A549 (cell line): ENCODE measurements at regions not wholly inside any gene's neighbourhood (a gene's known extent, or its start where the extent isn't known, plus 50 kb on each side); places are given as distances from the start of the nearest gene placed in this dataset.
"Not testable (repeated sequence)": the region's sequence is repeated elsewhere in the genome, so short reads cannot be mapped to it uniquely, and the experiment has no call there.

Experiments
- ATAC-seq, 2 experiments: fragments of 200-7000 bp in 1 of 2; fragments of >200 bp in 1 of 2; cut with Nextera tagmentation in 1 of 2; cut with Tn5 transposase in 1 of 2; 3 replicates each; pipeline versions ENCODE4 v1.8.0 to v1.9.1; 2018 to 2020; ENCODE audit warnings: mild to moderate bottlenecking in 1 of 2, moderate library complexity in 1 of 2
- CTCF ChIA-PET: fragments of 300-600 bp; sonication (Branson Sonifier 250); formaldehyde crosslinking; extraction: SDS; loops from one replicate; lab custom pipeline; 2021; ENCODE audit warnings: antibody characterized with exemption, inconsistent platforms; lab: Yijun Ruan, JAX
- POLR2A ChIA-PET: fragments of 350-600 bp; formaldehyde crosslinking; extraction: SDS; loops from one replicate; lab custom pipeline; 2021; ENCODE audit warnings: antibody characterized with exemption, inconsistent platforms; lab: Yijun Ruan, JAX
- DNase-seq, 2 experiments: peaks; one replicate each; pipeline versions ENCODE4 v3.0.0 to v3.0.0-alpha.2; 2011 to 2016; ENCODE audit warnings: low read depth in 1 of 2, low spot score in 1 of 2
- FAIRE-seq: peaks from 2 replicates; lab custom pipeline; 2011; peaks lifted over from hg19 to GRCh38; lab: Jason Lieb, UNC
- H3K27ac ChIP-seq, 2 experiments: fragments of >200 bp; sonication (Bioruptor Twin); formaldehyde crosslinking; 3 replicates each; pipeline ENCODE4 v1.5.1; 2016 to 2017
- H3K4me1 ChIP-seq: fragments of >200 bp; sonication (Bioruptor Twin); formaldehyde crosslinking; 3 replicates; pipeline ENCODE4 v1.6.1; 2016
- H3K4me2 ChIP-seq: fragments of >200 bp; sonication (Bioruptor Twin); formaldehyde crosslinking; 3 replicates; pipeline ENCODE4 v1.6.1; 2016
- H3K4me3 ChIP-seq: fragments of >200 bp; sonication (Bioruptor Twin); formaldehyde crosslinking; 3 replicates; pipeline ENCODE4 v1.5.1; 2016
- H3K9me3 ChIP-seq: fragments of >200 bp; sonication (Bioruptor Twin); formaldehyde crosslinking; 3 replicates; pipeline ENCODE4 v1.6.1; 2016
- BHLHE40 ChIP-seq: IDR thresholded peaks from 2 replicates; pipeline ENCODE4 v1.6.1; 2012; ENCODE audit warnings: low read depth, low read length, inconsistent platforms
- CBX2 ChIP-seq: fragments of 200-600 bp; sonication (generic); IDR thresholded peaks from 2 replicates; pipeline ENCODE4 v1.6.1; 2016; ENCODE audit warnings: low read depth, mild to moderate bottlenecking, borderline replicate concordance
- CEBPB ChIP-seq, 2 experiments: fragments of >200 bp in 1 of 2; sonication (Bioruptor Twin) in 1 of 2; formaldehyde crosslinking in 1 of 2; IDR thresholded peaks; 2 replicates each; pipeline ENCODE4 v1.6.1; 2012 to 2016
- CHD2 ChIP-seq: fragments of 150-350 bp; IDR thresholded peaks from 2 replicates; pipeline ENCODE4 v1.6.1; 2014; ENCODE audit warnings: low read length; ENCODE audit not compliant: partially characterized antibody
- CHD4 ChIP-seq: fragments of 200-600 bp; sonication (generic); IDR thresholded peaks from 2 replicates; pipeline ENCODE4 v1.6.1; 2016; ENCODE audit warnings: antibody characterized with exemption, mild to moderate bottlenecking, borderline replicate concordance
- E2F6 ChIP-seq: IDR thresholded peaks from 2 replicates; pipeline ENCODE4 v1.6.1; 2012; ENCODE audit warnings: low read depth, borderline replicate concordance
- ESRRA ChIP-seq: fragments of 150-350 bp; IDR thresholded peaks from 2 replicates; pipeline ENCODE4 v1.6.1; 2014; ENCODE audit warnings: mild to moderate bottlenecking, low read length, borderline replicate concordance
- FOSL2 ChIP-seq, 2 experiments: fragments of 450-650 bp in 1 of 2; fragments of >200 bp in 1 of 2; sonication (Bioruptor Twin) in 1 of 2; formaldehyde crosslinking; IDR thresholded peaks; 2 replicates each; pipeline versions ENCODE4 v1.5.0 to v1.6.1; 2016 to 2020; ENCODE audit warnings: mild to moderate bottlenecking in 1 of 2, moderate library complexity in 1 of 2
- FOXS1 ChIP-seq: fragments of 250-450 bp; sonication (Bioruptor Pico); IDR thresholded peaks from 2 replicates; pipeline ENCODE4 v1.5.0; 2020; ENCODE audit warnings: mild to moderate bottlenecking, moderate library complexity
- HMGXB4 ChIP-seq: fragments of 250-450 bp; sonication (Bioruptor Pico); IDR thresholded peaks from 2 replicates; pipeline ENCODE4 v1.5.0; 2021; ENCODE audit warnings: mild to moderate bottlenecking, moderate library complexity, borderline replicate concordance
- HOXB5 ChIP-seq: fragments of 250-450 bp; sonication (Bioruptor Pico); IDR thresholded peaks from 2 replicates; pipeline ENCODE4 v1.5.0; 2020; ENCODE audit warnings: mild to moderate bottlenecking, moderate library complexity
- MAFK ChIP-seq: fragments of 450-650 bp; IDR thresholded peaks from 2 replicates; pipeline ENCODE4 v1.6.1; 2014; ENCODE audit not compliant: partially characterized antibody
- MYC ChIP-seq: IDR thresholded peaks from 2 replicates; pipeline ENCODE4 v1.6.1; 2012; ENCODE audit warnings: mild to moderate bottlenecking, inconsistent platforms, low read length, improper control_type of control experiment, borderline replicate concordance
- NFE2L2 ChIP-seq: fragments of 150-350 bp; conservative IDR thresholded peaks from 2 replicates; pipeline ENCODE4 v1.6.1; 2014; ENCODE audit warnings: low read length
- NR3C1 ChIP-seq: fragments of >200 bp; sonication (Bioruptor Twin); formaldehyde crosslinking; IDR thresholded peaks from 3 replicates; pipeline ENCODE4 v1.6.1; 2017
- PHF8 ChIP-seq: fragments of 200-600 bp; sonication (generic); IDR thresholded peaks from 2 replicates; pipeline ENCODE4 v1.6.1; 2016; ENCODE audit warnings: low read depth, mild to moderate bottlenecking, antibody characterized with exemption, moderate library complexity, borderline replicate concordance
- POLR2A ChIP-seq: IDR thresholded peaks from 2 replicates; pipeline ENCODE4 v1.6.1; 2012; ENCODE audit warnings: mild to moderate bottlenecking, low read length
- RARB ChIP-seq: fragments of 250-450 bp; sonication (Bioruptor Pico); IDR thresholded peaks from 2 replicates; pipeline ENCODE4 v1.8.0; 2021; ENCODE audit warnings: mild to moderate bottlenecking, moderate library complexity
- RFX5 ChIP-seq: fragments of 450-650 bp; IDR thresholded peaks from 2 replicates; pipeline ENCODE4 v1.7.1; 2014; ENCODE audit warnings: antibody characterized with exemption, mild to moderate bottlenecking, moderate library complexity
- RNF2 ChIP-seq: fragments of 200-600 bp; sonication (generic); IDR thresholded peaks from 2 replicates; pipeline ENCODE4 v1.6.1; 2016; ENCODE audit warnings: low read depth, mild to moderate bottlenecking, antibody characterized with exemption, moderate library complexity, borderline replicate concordance
- SMC3 ChIP-seq: fragments of >200 bp; sonication (Bioruptor Twin); formaldehyde crosslinking; IDR thresholded peaks from 3 replicates; pipeline ENCODE4 v1.6.1; 2018; ENCODE audit warnings: inconsistent platforms
- TP53 ChIP-seq: fragments of 250-450 bp; sonication (Bioruptor Pico); IDR thresholded peaks from 2 replicates; pipeline ENCODE4 v1.5.0; 2021; ENCODE audit warnings: mild to moderate bottlenecking, moderate library complexity
- ZC3H11A ChIP-seq: fragments of 450-650 bp; IDR thresholded peaks from 2 replicates; pipeline ENCODE4 v1.6.1; 2014; ENCODE audit warnings: antibody characterized with exemption, mild to moderate bottlenecking
- ZFP36 ChIP-seq: fragments of 450-650 bp; IDR thresholded peaks from 2 replicates; pipeline ENCODE4 v1.6.1; 2014; ENCODE audit warnings: borderline replicate concordance; ENCODE audit not compliant: partially characterized antibody
- ZSCAN20 ChIP-seq: fragments of 250-450 bp; sonication (Bioruptor Pico); IDR thresholded peaks from 2 replicates; pipeline ENCODE4 v1.8.0; 2022; ENCODE audit warnings: mild to moderate bottlenecking, moderate library complexity
- WGBS: methylation state at CpG from one replicate; pipeline ENCODE4 v1.1.6; 2017; ENCODE audit errors: missing lambda C conversion rate; 5-methylcytosine and 5-hydroxymethylcytosine counted together
- TF ChIP-seq, protein P1 (sequence below): fragments of 450-650 bp; IDR thresholded peaks from 2 replicates; pipeline ENCODE4 v1.6.1; 2014; ENCODE audit warnings: antibody characterized with exemption

- ATAC-seq (no peak), DNase-seq (no peak), FAIRE-seq (no peak)
- H3K4me3 ChIP-seq = no peak overlapping the region
- CTCF ChIA-PET = interaction anchor here (0.6 to 2.4 kb wide), 3 partner anchors 10 to 331 kb away, joined by 3 to 9 read pairs (median 3); no protein-coding TSS in a partner anchor
- H3K4me1 ChIP-seq = no peaks in the 10 kb centered on the region
- H3K4me2 ChIP-seq = no peak overlapping the region
- TF ChIP-seq MYC (no peak), HMGXB4 (CRISPR knock-in tag) (no peak), RARB (no peak), POLR2A (no peak), SMC3 (no peak), BHLHE40 (no peak), ZSCAN20 (CRISPR knock-in tag) (no peak), CHD2 (no peak), ZC3H11A (no peak), HOXB5 (CRISPR knock-in tag) (no peak), RNF2 (no peak), ZFP36 (no peak), FOXS1 (no peak)
- POLR2A ChIA-PET = no interaction called here
- peaks cover 6% of the 10 kb centered on the region; the same call in 1 of the 3 replicates for H3K9me3 ChIP-seq
- no peak overlapping the region for H3K27ac ChIP-seq
- 8% methylated on average over 6 of the region's 6 CpGs for WGBS
Measured at GRCh38 chr20:43829951-43830690, 84.5 kb upstream of the TOX2 start.

DNA sequence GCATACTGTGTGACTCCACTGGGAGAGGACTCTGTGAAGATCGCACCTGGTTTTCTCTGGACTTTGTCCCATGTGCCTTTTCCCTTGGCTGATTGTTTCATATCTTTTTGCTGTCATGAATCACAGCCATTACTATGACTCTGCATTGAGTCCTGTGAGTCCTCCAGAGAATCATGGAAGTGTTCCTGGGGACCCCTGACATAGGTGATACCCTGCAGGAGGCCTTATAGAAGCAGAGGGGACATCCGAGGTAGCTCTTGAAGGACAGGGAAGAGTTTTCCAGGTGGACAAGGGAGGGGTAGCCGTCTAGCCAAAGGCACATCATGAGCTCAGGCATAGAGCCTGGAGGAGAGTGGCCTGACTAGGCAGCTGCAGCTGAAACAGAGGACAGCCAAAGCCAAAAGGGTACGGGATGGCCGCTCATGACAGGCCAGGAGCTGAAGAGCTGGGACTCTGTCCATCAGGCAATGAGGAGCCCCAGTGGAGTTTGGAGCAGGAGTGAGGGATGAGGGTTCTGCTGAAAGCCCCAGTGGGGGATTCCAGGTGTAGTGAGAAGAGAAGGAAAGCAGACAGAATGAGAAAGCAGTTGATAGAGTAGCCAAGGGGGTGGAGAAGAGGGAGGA, 86.6 kb upstream of the TOX2 start:
- TF ChIP-seq CEBPB (IDR thresholded peaks at IDR 0.05) = no peak
- TF ChIP-seq RFX5 = no peak
- TF ChIP-seq RNF2 = no peak
- no peak for TF ChIP-seq SMC3
- no peak for TF ChIP-seq ESRRA
- no peak for TF ChIP-seq ZSCAN20 (CRISPR knock-in tag)
- TF ChIP-seq NR3C1 = no peak
- no peak for TF ChIP-seq E2F6
- TF ChIP-seq HOXB5 (CRISPR knock-in tag) = no peak
- no peak for TF ChIP-seq CBX2
- no peak for TF ChIP-seq PHF8
- TF ChIP-seq, protein P1, sequence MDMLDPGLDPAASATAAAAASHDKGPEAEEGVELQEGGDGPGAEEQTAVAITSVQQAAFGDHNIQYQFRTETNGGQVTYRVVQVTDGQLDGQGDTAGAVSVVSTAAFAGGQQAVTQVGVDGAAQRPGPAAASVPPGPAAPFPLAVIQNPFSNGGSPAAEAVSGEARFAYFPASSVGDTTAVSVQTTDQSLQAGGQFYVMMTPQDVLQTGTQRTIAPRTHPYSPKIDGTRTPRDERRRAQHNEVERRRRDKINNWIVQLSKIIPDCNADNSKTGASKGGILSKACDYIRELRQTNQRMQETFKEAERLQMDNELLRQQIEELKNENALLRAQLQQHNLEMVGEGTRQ = no peak
- TF ChIP-seq MAFK = no peak
- no peak for TF ChIP-seq FOSL2 (IDR thresholded peaks at IDR 0.05)
- TF ChIP-seq FOSL2 (CRISPR knock-in tag; IDR thresholded peaks at IDR 0.05) = no peak
- no peak for TF ChIP-seq TP53
- no peak for TF ChIP-seq NFE2L2
- no peak for TF ChIP-seq CHD4
- CTCF ChIA-PET = interaction anchor here (0.5 to 1.7 kb wide), 3 partner anchors 12 to 266 kb away, joined by 3 to 8 read pairs (median 4); no protein-coding TSS in a partner anchor
- H3K27ac ChIP-seq = no peak overlapping the region
- no peaks in the 10 kb centered on the region for H3K4me1 ChIP-seq
- no peak overlapping the region for H3K4me2 ChIP-seq
- WGBS = 12% methylated on average over 5 of the region's 5 CpGs
- H3K9me3 ChIP-seq = peaks cover 6% of the 10 kb centered on the region; the same call in 1 of the 3 replicates
- no peak overlapping the region for H3K4me3 ChIP-seq
- POLR2A ChIA-PET = no interaction called here
- ATAC-seq (no peak), FAIRE-seq (no peak), DNase-seq (no peak)

DNA sequence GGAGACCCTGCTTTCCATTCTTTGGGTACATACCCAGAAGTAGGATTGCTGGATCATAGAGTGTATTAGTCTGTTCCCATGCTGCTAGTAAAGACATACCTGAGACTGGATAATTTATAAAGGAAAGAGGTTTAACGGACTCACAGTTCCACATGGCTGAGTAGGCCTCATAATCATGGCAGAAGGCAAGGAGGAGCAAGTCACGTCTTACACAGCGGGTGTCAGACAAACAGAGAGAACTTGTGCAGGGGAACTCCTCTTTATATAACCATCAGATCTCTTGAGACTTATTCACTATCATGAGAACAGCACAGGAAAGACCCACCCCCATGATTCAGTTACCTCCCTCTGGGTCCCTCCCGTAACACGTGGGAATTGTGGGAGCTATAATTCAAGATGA, 87.7 kb upstream of the TOX2 start:
- POLR2A ChIA-PET, H3K4me3 ChIP-seq, DNase-seq, H3K27ac ChIP-seq, ATAC-seq, H3K9me3 ChIP-seq, H3K4me1 ChIP-seq, FAIRE-seq, H3K4me2 ChIP-seq: not testable (repeated sequence)
- 74% methylated on average over 5 of the region's 5 CpGs for WGBS
- CTCF ChIA-PET = interaction anchor here (1.1 to 1.7 kb wide), 2 partner anchors 13 to 267 kb away, joined by 3 to 8 read pairs; no protein-coding TSS in a partner anchor
